GM12878 (cell line): ENCODE measurements at regions not wholly inside any gene's neighbourhood (a gene's known extent, or its start where the extent isn't known, plus 50 kb on each side); places are given as distances from the start of the nearest gene placed in this dataset.

ENCODE experiments used
- ATAC-seq: fragments of 200-7000 bp; cut with Tn5 transposase; 3 replicates; pipeline ENCODE4 v1.9.1; 2020; ENCODE audit warnings: mild to moderate bottlenecking, moderate library complexity
- BruUV-seq: library from RNA; stranded (reverse); fragments of 400-500 nt; replicated peaks from 2 replicates; lab custom pipeline; 2021; lab: Mats Ljungman, UMichigan
- CTCF ChIA-PET: fragments of 300-600 bp; sonication (Branson Sonifier 250); formaldehyde crosslinking; extraction: SDS; loops from one replicate; lab custom pipeline; 2021; ENCODE audit warnings: inconsistent platforms; lab: Yijun Ruan, JAX
- POLR2A ChIA-PET: fragments of 350-600 bp; formaldehyde crosslinking; extraction: SDS; loops from one replicate; lab custom pipeline; 2021; ENCODE audit warnings: inconsistent platforms; lab: Charles Lee
- RAD21 ChIA-PET: fragments of 300-600 bp; sonication (Branson Sonifier 250); formaldehyde crosslinking; loops from one replicate; lab custom pipeline; 2023; ENCODE audit warnings: antibody characterized with exemption; ENCODE audit not compliant: unreplicated experiment; lab: Charles Lee
- SMC1A ChIA-PET: fragments of 300-600 bp; sonication (Branson Sonifier 250); formaldehyde crosslinking; loops from one replicate; lab custom pipeline; 2023; ENCODE audit not compliant: unreplicated experiment, uncharacterized antibody; lab: Charles Lee
- DNase-seq: peaks from one replicate; pipeline ENCODE4 v3.0.0-alpha.2; 2011; ENCODE audit warnings: low read depth, low spot score
- FAIRE-seq: peaks from 3 replicates; lab custom pipeline; 2011; peaks lifted over from hg19 to GRCh38; lab: Jason Lieb, UNC
- H2AFZ ChIP-seq: 2 replicates; pipeline ENCODE4 v1.6.0; 2011; ENCODE audit warnings: low read depth, low read length, control low read depth; ENCODE audit not compliant: control insufficient read depth
- H3K27ac ChIP-seq: 2 replicates; pipeline ENCODE4 v1.5.1; 2011; ENCODE audit warnings: control low read depth; ENCODE audit not compliant: control insufficient read depth, insufficient read depth
- H3K27me3 ChIP-seq, 2 experiments: replicated peaks in 1 of 2; 2 replicates each; pipeline versions ENCODE4 v1.6.0 to v1.6.1; 2011; ENCODE audit warnings: low read length in 1 of 2; ENCODE audit not compliant: control insufficient read depth in 2 of 2, insufficient read depth in 2 of 2
- H3K36me3 ChIP-seq, 2 experiments: 2 replicates each; pipeline ENCODE4 v1.5.1; 2011; ENCODE audit warnings: low read length in 1 of 2; ENCODE audit not compliant: control insufficient read depth in 2 of 2, insufficient read depth in 2 of 2
- H3K4me1 ChIP-seq: 2 replicates; pipeline ENCODE4 v1.6.1; 2011; ENCODE audit warnings: mild to moderate bottlenecking, low read length, moderate library complexity, mixed read lengths; ENCODE audit not compliant: control insufficient read depth, insufficient read depth
- H3K4me2 ChIP-seq: 2 replicates; pipeline ENCODE4 v1.6.0; 2011; ENCODE audit warnings: control low read depth; ENCODE audit not compliant: control insufficient read depth, insufficient read depth
- H3K4me3 ChIP-seq: fragments of 200-600 bp; sonication (generic); 2 replicates; pipeline ENCODE4 v1.5.1; 2016
- H3K79me2 ChIP-seq: 2 replicates; pipeline ENCODE4 v1.6.0; 2011; ENCODE audit warnings: low read length; ENCODE audit not compliant: control insufficient read depth, insufficient read depth
- H3K9ac ChIP-seq: 2 replicates; pipeline ENCODE4 v1.8.0; 2011; ENCODE audit warnings: low read length, control low read depth, mixed read lengths; ENCODE audit not compliant: control insufficient read depth, insufficient read depth
- H3K9me3 ChIP-seq: replicated peaks from 3 replicates; pipeline ENCODE4 v1.5.1; 2011; ENCODE audit warnings: mild to moderate bottlenecking, low read length; ENCODE audit not compliant: control insufficient read depth, insufficient read depth
- H4K20me1 ChIP-seq: 2 replicates; pipeline ENCODE4 v1.6.0; 2011; ENCODE audit not compliant: control insufficient read depth, insufficient read depth
- ASH2L ChIP-seq: fragments of 300-600, 200-600 bp; sonication (generic); IDR thresholded peaks from 2 replicates; pipeline ENCODE4 v1.6.1; 2017; ENCODE audit warnings: low read depth, mild to moderate bottlenecking, borderline replicate concordance
- CBFB ChIP-seq: IDR thresholded peaks from 2 replicates; pipeline ENCODE4 v1.6.1; 2016; ENCODE audit warnings: antibody characterized with exemption, low read depth
- NFYA ChIP-seq: IDR thresholded peaks from 2 replicates; pipeline ENCODE4 v1.6.1; 2011; ENCODE audit warnings: low read depth, mild to moderate bottlenecking, low read length, improper control_type of control experiment, borderline replicate concordance
- RBBP5 ChIP-seq: fragments of 200-600 bp; sonication (generic); conservative IDR thresholded peaks from 2 replicates; pipeline ENCODE4 v1.6.1; 2016
- SUPT20H ChIP-seq: IDR thresholded peaks from 2 replicates; pipeline ENCODE4 v1.6.1; 2011; ENCODE audit warnings: low read depth, mild to moderate bottlenecking, low read length, moderate library complexity, borderline replicate concordance; ENCODE audit not compliant: control insufficient read depth
- ZNF217 ChIP-seq: fragments of 450-650 bp; IDR thresholded peaks from 2 replicates; pipeline ENCODE4 v1.6.1; 2017; ENCODE audit warnings: antibody characterized with exemption, mild to moderate bottlenecking
- WGBS: methylation state at CpG from one replicate; pipeline ENCODE4 v1.1.6; 2016; ENCODE audit warnings: low lambda C conversion rate; ENCODE audit not compliant: insufficient replicate concordance, insufficient coverage; ENCODE audit errors: missing lambda C conversion rate; 5-methylcytosine and 5-hydroxymethylcytosine counted together
- in situ Hi-C: fragments of 300-500 bp; cut with MboI; formaldehyde crosslinking; loops from 9 replicates; pipeline ENCODE4 v1.14.3; 2018; ENCODE audit warnings: mixed read lengths
- intact Hi-C: fragments of 100-400 bp; cut with micrococcal nuclease; formaldehyde crosslinking; loops from one replicate; pipeline ENCODE4 v1.14.2; 2022; ENCODE audit not compliant: unreplicated experiment

DNA sequence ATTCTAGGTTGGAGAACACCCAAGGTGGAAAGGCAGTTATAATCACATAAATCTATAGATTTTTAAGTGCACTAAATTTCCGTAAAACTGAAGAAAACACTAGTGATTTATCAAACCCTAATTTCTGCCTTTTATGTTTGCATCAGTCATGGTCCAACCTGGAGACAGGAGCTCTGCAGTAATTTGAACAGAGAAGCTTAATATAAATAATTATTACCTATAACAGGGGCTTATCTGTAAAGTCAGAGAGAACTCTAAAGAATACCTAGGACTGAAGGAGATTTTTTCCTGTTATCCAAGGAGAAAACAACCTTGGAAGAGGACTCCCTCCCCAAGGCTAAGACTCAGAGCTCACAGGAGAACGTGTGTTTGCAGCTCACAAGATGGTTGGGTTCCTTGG is 95.1 kb downstream of the MPP7 start:
- TF ChIP-seq RBBP5 (no peak), CBFB (no peak), SUPT20H (no peak)
- Histone ChIP-seq H3K4me1 (no peaks in the 10 kb centered on the region), H3K9me3 (no peaks in the 10 kb centered on the region), H3K4me3 (no peak overlapping the region), H3K27ac (no peak overlapping the region), H2AFZ (no peak overlapping the region), H3K4me2 (no peak overlapping the region), H3K79me2 (no peaks in the 10 kb centered on the region), H3K27me3 (no peaks in the 10 kb centered on the region), H3K9ac (no peak overlapping the region), H3K36me3 (no peaks in the 10 kb centered on the region), H4K20me1 (no peaks in the 10 kb centered on the region)
- POLR2A ChIA-PET = no interaction called here
- intact Hi-C loops = no loop called here
- no TSS peak for BruUV-seq
- ATAC-seq = no peak
- in situ Hi-C loops = no loop called here
- RAD21 ChIA-PET = no interaction called here
- DNase-seq = no peak
- CTCF ChIA-PET = interaction anchor here (1.1 kb wide), 1 partner anchor 34 kb away, joined by 3 read pairs; no protein-coding TSS in a partner anchor
- SMC1A ChIA-PET = interaction anchor here (0.6 kb wide), 1 partner anchor 45 kb away, joined by 3 read pairs; no protein-coding TSS in a partner anchor
- no peak for FAIRE-seq
- 44% methylated on average over 2 of the region's 2 CpGs for WGBS

DNA sequence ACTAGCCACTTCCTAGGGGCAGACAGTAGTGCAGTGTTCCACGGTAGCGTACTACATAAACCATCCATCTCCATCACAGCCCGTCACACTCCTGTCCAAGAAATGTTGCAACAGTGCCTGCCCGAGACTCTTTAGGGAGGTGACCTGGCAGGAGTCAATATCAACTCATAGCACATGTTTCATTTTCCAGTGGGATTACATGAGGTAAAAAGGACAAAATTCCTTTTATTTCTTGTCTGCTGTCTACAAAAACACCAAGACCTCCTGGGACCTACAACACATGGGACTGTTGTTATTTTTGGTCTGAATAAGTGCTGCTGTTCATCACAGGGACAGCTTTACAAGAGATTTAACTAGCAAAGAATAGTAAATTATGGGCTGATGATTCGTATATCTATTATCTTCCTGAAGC is 99.9 kb downstream of the MPP7 start:
- ChIA-PET RAD21 (no interaction called here), SMC1A (interaction anchor here (0.6 kb wide), 1 partner anchor 67 kb away, joined by 3 read pairs; no protein-coding TSS in a partner anchor), POLR2A (no interaction called here), CTCF (interaction anchor here (0.7 kb wide), 1 partner anchor 652 kb away, joined by 3 read pairs; no protein-coding TSS in a partner anchor)
- H4K20me1 ChIP-seq = no peaks in the 10 kb centered on the region
- no peaks in the 10 kb centered on the region for H3K36me3 ChIP-seq
- H3K9me3 ChIP-seq = no peaks in the 10 kb centered on the region
- H2AFZ ChIP-seq = no peak overlapping the region
- DNase-seq (no peak), ATAC-seq (no peak), FAIRE-seq (no peak)
- no peaks in the 10 kb centered on the region for H3K27me3 ChIP-seq
- H3K79me2 ChIP-seq = no peaks in the 10 kb centered on the region
- H3K4me2 ChIP-seq = no peak overlapping the region
- intact Hi-C loops (no loop called here), in situ Hi-C loops (no loop called here)
- H3K4me1 ChIP-seq = no peaks in the 10 kb centered on the region
- no peak overlapping the region for H3K27ac ChIP-seq
- H3K4me3 ChIP-seq = no peak overlapping the region
- H3K9ac ChIP-seq = no peak overlapping the region
- WGBS = 77% methylated on average over 5 of the region's 5 CpGs
- BruUV-seq = no TSS peak
- TF ChIP-seq ZNF217 (no peak), NFYA (no peak), ASH2L (no peak)
